B cell (primary cell): ENCODE measurements at regions not wholly inside any gene's neighbourhood (a gene's known extent, or its start where the extent isn't known, plus 50 kb on each side); places are given as distances from the start of the nearest gene placed in this dataset.

Source experiments
- ATAC-seq: fragments of 200-7000 bp; cut with Tn5 transposase; one replicate; pipeline ENCODE4 v1.10.0; 2021; ENCODE audit warnings: low read depth, mild to moderate bottlenecking, moderate number of reproducible peaks, moderate library complexity
- CTCF ChIA-PET: fragments of 350-600 bp; sonication (Branson Sonifier 250); formaldehyde crosslinking; loops from one replicate; lab custom pipeline; 2021; ENCODE audit warnings: antibody characterized with exemption, inconsistent platforms; lab: Charles Lee
- POLR2A ChIA-PET: fragments of 350-600 bp; sonication (Branson Sonifier 250); formaldehyde crosslinking; loops from one replicate; lab custom pipeline; 2021; ENCODE audit warnings: antibody characterized with exemption; lab: Charles Lee
- DNase-seq: peaks from one replicate; pipeline ENCODE4 v3.0.0; 2013
- H2AFZ ChIP-seq: 2 replicates; pipeline ENCODE4 v1.6.1; 2012; ENCODE audit warnings: mild to moderate bottlenecking, low read depth, low read length; ENCODE audit not compliant: insufficient read depth, poor library complexity, severe bottlenecking
- H3K27ac ChIP-seq, 2 donors: 1 replicate in 1 of 2; 2 replicates in 1 of 2; pipeline ENCODE4 v1.5.1; 2012 to 2013; ENCODE audit warnings: low read length in 2 of 2, mild to moderate bottlenecking in 2 of 2, moderate library complexity in 1 of 2
- H3K27me3 ChIP-seq, 4 experiments: fragments of 200-600 bp in 1 of 4; sonication (generic) in 1 of 4; replicated peaks in 1 of 4; 1 replicate in 2 of 4; 2 replicates in 2 of 4; pipeline versions ENCODE4 v1.6.1 to v1.7.0; 2013 to 2016; ENCODE audit warnings: low read length in 3 of 4, mild to moderate bottlenecking in 2 of 4, mixed read lengths in 1 of 4, moderate library complexity in 1 of 4; ENCODE audit not compliant: insufficient read depth in 4 of 4, control insufficient read depth in 3 of 4; ENCODE audit errors: control extremely low read depth in 1 of 4
- H3K36me3 ChIP-seq, 2 experiments: replicated peaks in 1 of 2; 1 replicate in 1 of 2; 2 replicates in 1 of 2; pipeline versions ENCODE4 v1.6.1 to v1.7.1; 2013; ENCODE audit warnings: low read length in 1 of 2; ENCODE audit not compliant: insufficient read depth in 2 of 2, control insufficient read depth in 1 of 2; ENCODE audit errors: control extremely low read depth in 1 of 2, extremely low read depth in 1 of 2
- H3K4me1 ChIP-seq, 2 donors: fragments of 200-600 bp in 1 of 2; sonication (generic) in 1 of 2; 1 replicate in 1 of 2; 2 replicates in 1 of 2; pipeline versions ENCODE4 v1.5.1 to v1.6.1; 2013 to 2017; ENCODE audit warnings: low read length in 2 of 2; ENCODE audit not compliant: control insufficient read depth in 2 of 2, insufficient read depth in 2 of 2
- H3K4me2 ChIP-seq: replicated peaks from 2 replicates; pipeline ENCODE3; 2012; ENCODE audit warnings: mild to moderate bottlenecking, low read depth, low read length; ENCODE audit not compliant: poor library complexity, severe bottlenecking
- H3K4me3 ChIP-seq, 5 experiments: fragments of 200-600 bp in 1 of 5; sonication (generic) in 1 of 5; 1 replicate in 3 of 5; 2 replicates in 2 of 5; pipeline versions ENCODE4 v1.5.1 to v1.7.0; 2011 to 2016; ENCODE audit warnings: low read length in 4 of 5, mild to moderate bottlenecking in 4 of 5, low read depth in 2 of 5, control low read depth in 1 of 5, moderate library complexity in 1 of 5; ENCODE audit not compliant: insufficient read depth in 1 of 5; ENCODE audit errors: control extremely low read depth in 1 of 5, extremely low read depth in 1 of 5
- H3K79me2 ChIP-seq: fragments of 200-600 bp; sonication (generic); one replicate; pipeline ENCODE4 v1.6.0; 2016; ENCODE audit warnings: low read length; ENCODE audit not compliant: control insufficient read depth, insufficient read depth
- H3K9ac ChIP-seq: fragments of 200-600 bp; sonication (generic); 2 replicates; pipeline ENCODE4 v1.6.1; 2017; ENCODE audit warnings: mild to moderate bottlenecking, low read length, moderate library complexity
- H3K9me3 ChIP-seq, 3 donors: one replicate each; pipeline versions ENCODE4 v1.6.1 to v1.7.1; 2013; ENCODE audit warnings: low read length in 2 of 3; ENCODE audit not compliant: control insufficient read depth in 2 of 3, insufficient read depth in 1 of 3; ENCODE audit errors: control extremely low read depth in 1 of 3
- H4K20me1 ChIP-seq: 2 replicates; pipeline ENCODE4 v1.6.0; 2012; ENCODE audit warnings: mild to moderate bottlenecking, low read length; ENCODE audit not compliant: insufficient read depth, control insufficient read depth, poor library complexity, severe bottlenecking
- H3K27ac Mint-ChIP-seq: one replicate; pipeline ENCODE4 v1.8.0; 2021; ENCODE audit warnings: mixed read lengths
- H3K27me3 Mint-ChIP-seq: one replicate; pipeline ENCODE4 v1.8.0; 2021; ENCODE audit warnings: mixed read lengths
- H3K4me1 Mint-ChIP-seq: one replicate; pipeline ENCODE4 v1.8.0; 2021; ENCODE audit warnings: mixed read lengths
- H3K4me3 Mint-ChIP-seq: one replicate; pipeline ENCODE4 v1.8.0; 2021; ENCODE audit warnings: mixed read lengths
- H3K9me3 Mint-ChIP-seq: one replicate; pipeline ENCODE4 v1.8.0; 2022; ENCODE audit warnings: mixed read lengths; ENCODE audit not compliant: insufficient read depth
- CTCF ChIP-seq: fragments of 200-600 bp; IDR thresholded peaks from one replicate; pipeline ENCODE4 v1.8.0; 2022; ENCODE audit warnings: antibody characterized with exemption, mild to moderate bottlenecking
- EZH2 ChIP-seq: IDR thresholded peaks from 2 replicates; pipeline ENCODE4 v1.6.1; 2012; ENCODE audit warnings: borderline replicate concordance, low read depth, mild to moderate bottlenecking, moderate library complexity, low read length; ENCODE audit not compliant: insufficient read depth, poor library complexity, severe bottlenecking
- WGBS: methylation state at CpG from one replicate; pipeline ENCODE4 v1.1.5; 2013; ENCODE audit warnings: missing lambda C conversion rate; ENCODE audit not compliant: insufficient coverage; 5-methylcytosine and 5-hydroxymethylcytosine counted together
- intact Hi-C: fragments of 100-400 bp; cut with micrococcal nuclease; formaldehyde crosslinking; loops from one replicate; pipeline ENCODE4 v1.10.0; 2022

- ChIA-PET CTCF (no interaction called here), POLR2A (no interaction called here)
- Histone ChIP-seq H3K79me2 (no peaks in the 10 kb centered on the region), H3K4me2 (no peak overlapping the region), H3K4me3 (no peak overlapping the region), H3K36me3 (no peaks in the 10 kb centered on the region), H3K27ac (no peak overlapping the region), H3K4me1 (no peaks in the 10 kb centered on the region), H3K9ac (no peak overlapping the region), H2AFZ (no peak overlapping the region), H3K9me3 (peaks cover 0 to 4% (median 0%) of the 10 kb centered on the region in 3 donors), H4K20me1 (no peaks in the 10 kb centered on the region), H3K27me3 (no peaks in the 10 kb centered on the region)
- intact Hi-C loops = no loop called here
- DNase-seq (no peak), ATAC-seq (no peak)
- no peak overlapping the region for H3K4me3 Mint-ChIP-seq
- H3K27ac Mint-ChIP-seq = no peak overlapping the region
- H3K4me1 Mint-ChIP-seq = no peaks in the 10 kb centered on the region
- 88% methylated on average over 11 of the region's 11 CpGs for WGBS
- TF ChIP-seq CTCF (no peak), EZH2 (no peak)
- peaks cover 4% of the 10 kb centered on the region for H3K27me3 Mint-ChIP-seq
- no peaks in the 10 kb centered on the region for H3K9me3 Mint-ChIP-seq
These were observed 475.0 kb downstream of the RNF144A start for GRCh38 chr2:7392076-7392787.

GRCh38 chr2:7394195-7394594, 477.0 kb downstream of the RNF144A start:
- DNase-seq = no peak
- Histone ChIP-seq H3K4me1 (no peaks in the 10 kb centered on the region), H3K36me3 (no peaks in the 10 kb centered on the region), H3K4me2 (no peak overlapping the region), H3K79me2 (no peaks in the 10 kb centered on the region), H3K27ac (no peak overlapping the region), H3K4me3 (no peak overlapping the region), H3K9me3 (no peaks in the 10 kb centered on the region), H4K20me1 (no peaks in the 10 kb centered on the region), H3K27me3 (no peaks in the 10 kb centered on the region), H2AFZ (no peak overlapping the region), H3K9ac (no peak overlapping the region)
- Mint-ChIP-seq H3K27me3 (peaks cover 4% of the 10 kb centered on the region), H3K9me3 (no peaks in the 10 kb centered on the region), H3K4me1 (no peaks in the 10 kb centered on the region), H3K4me3 (no peak overlapping the region), H3K27ac (no peak overlapping the region)
- WGBS = 94% methylated on average over 2 of the region's 3 CpGs
- ChIA-PET POLR2A (no interaction called here), CTCF (interaction anchor here (1.4 kb wide), 1 partner anchor 34 kb away, joined by 3 read pairs; no protein-coding TSS in a partner anchor)
- intact Hi-C loops = no loop called here
- no peak for ATAC-seq
- no peak for TF ChIP-seq CTCF
- TF ChIP-seq EZH2 = no peak
